ENCODE measurements at regions not wholly inside any gene's neighbourhood (a gene's known extent, or its start where the extent isn't known, plus 50 kb on each side); places are given as distances from the start of the nearest gene placed in this dataset.

- H3K9me3 ChIP-seq: no peaks in the 10 kb centered on the region
- H3K4me3 ChIP-seq: no peak overlapping the region
- no peak for TF ChIP-seq CTCF (IDR thresholded peaks at IDR 0.05)
- intact Hi-C loops (cut with DNase I, micrococcal nuclease): loop anchor here in 1 of 2 donors (10.0 kb wide), 1 partner anchor 210 kb away; no protein-coding TSS in a partner anchor
- DNase-seq: no peak
- no peak for ATAC-seq
- H3K36me3 ChIP-seq (ENCODE audit: low read depth): no peaks in the 10 kb centered on the region
- no peaks in the 10 kb centered on the region for H3K4me1 ChIP-seq (ENCODE audit: low read depth)
Measured at GRCh38 chrX:43345166-43345565, 310.9 kb upstream of the MAOA start.

GRCh38 chrX:43349363-43349762, 306.7 kb upstream of the MAOA start:
- Histone ChIP-seq H3K36me3 (ENCODE audit: low read depth) (no peaks in the 10 kb centered on the region), H3K9me3 (no peaks in the 10 kb centered on the region), H3K4me1 (ENCODE audit: low read depth) (no peaks in the 10 kb centered on the region), H3K4me3 (no peak overlapping the region)
- DNase-seq (peak in 1 of 3 donors; percentile 53), ATAC-seq (peak; percentile 86)
- TF ChIP-seq CTCF (IDR thresholded peaks at IDR 0.05): no peak
- intact Hi-C loops (cut with DNase I, micrococcal nuclease): loop anchor here in 1 of 2 donors (10.0 kb wide), 1 partner anchor 205 kb away; no protein-coding TSS in a partner anchor

- intact Hi-C loops (cut with DNase I, micrococcal nuclease): no loop called here
- Histone ChIP-seq H3K4me1 (ENCODE audit: low read depth) (no peaks in the 10 kb centered on the region), H3K36me3 (ENCODE audit: low read depth) (no peaks in the 10 kb centered on the region), H3K4me3 (no peak overlapping the region), H3K9me3 (no peaks in the 10 kb centered on the region)
- DNase-seq: no peak
- no peak for ATAC-seq
- TF ChIP-seq CTCF (IDR thresholded peaks at IDR 0.05): no peak
Measured at GRCh38 chrX:43350935-43351334, 305.2 kb upstream of the MAOA start.

GRCh38 chrX:43357741-43358140, 298.4 kb upstream of the MAOA start:
- H3K36me3 ChIP-seq (ENCODE audit: low read depth): no peaks in the 10 kb centered on the region
- intact Hi-C loops (cut with DNase I, micrococcal nuclease): no loop called here
- DNase-seq: no peak
- ATAC-seq: no peak
- no peak overlapping the region for H3K4me3 ChIP-seq
- H3K9me3 ChIP-seq: no peaks in the 10 kb centered on the region
- H3K4me1 ChIP-seq (ENCODE audit: low read depth): no peaks in the 10 kb centered on the region
- TF ChIP-seq CTCF (IDR thresholded peaks at IDR 0.05): no peak

- Histone ChIP-seq H3K4me3 (no peak overlapping the region), H3K9me3 (no peaks in the 10 kb centered on the region), H3K4me1 (ENCODE audit: low read depth) (no peaks in the 10 kb centered on the region), H3K36me3 (ENCODE audit: low read depth) (no peaks in the 10 kb centered on the region)
- no peak for TF ChIP-seq CTCF (IDR thresholded peaks at IDR 0.05)
- intact Hi-C loops (cut with DNase I, micrococcal nuclease): no loop called here
- ATAC-seq (no peak), DNase-seq (no peak)
Measured at GRCh38 chrX:43373032-43373431, 283.1 kb upstream of the MAOA start.

- no peak for ATAC-seq
- Histone ChIP-seq H3K9me3 (no peaks in the 10 kb centered on the region), H3K4me3 (no peak overlapping the region), H3K36me3 (ENCODE audit: low read depth) (no peaks in the 10 kb centered on the region), H3K4me1 (ENCODE audit: low read depth) (no peaks in the 10 kb centered on the region)
- no peak for DNase-seq
- TF ChIP-seq CTCF (IDR thresholded peaks at IDR 0.05): no peak
- intact Hi-C loops (cut with DNase I, micrococcal nuclease): no loop called here
Measured at GRCh38 chrX:43375136-43375535, 281.0 kb upstream of the MAOA start.

All from mucosa of descending colon (tissue), 3 donors.